SK-N-MC (cell line): ENCODE measurements at regions not wholly inside any gene's neighbourhood (a gene's known extent, or its start where the extent isn't known, plus 50 kb on each side); places are given as distances from the start of the nearest gene placed in this dataset.

ENCODE experiments used
- EZH2 ChIP-seq: fragments of 200-600 bp; sonication (generic); IDR thresholded peaks from one replicate; pipeline ENCODE4 v1.6.1; 2017; ENCODE audit warnings: antibody characterized with exemption
- FOXP2 ChIP-seq: optimal IDR thresholded peaks from 2 replicates; pipeline ENCODE3; 2011; ENCODE audit warnings: mild to moderate bottlenecking, moderate library complexity; ENCODE audit not compliant: insufficient read depth; ENCODE audit errors: extremely low read length, control extremely low read depth
- POLR2AphosphoS5 ChIP-seq: IDR thresholded peaks from 2 replicates; pipeline ENCODE4 v1.6.1; 2012; ENCODE audit warnings: mild to moderate bottlenecking, low read depth, low read length, borderline replicate concordance

DNA sequence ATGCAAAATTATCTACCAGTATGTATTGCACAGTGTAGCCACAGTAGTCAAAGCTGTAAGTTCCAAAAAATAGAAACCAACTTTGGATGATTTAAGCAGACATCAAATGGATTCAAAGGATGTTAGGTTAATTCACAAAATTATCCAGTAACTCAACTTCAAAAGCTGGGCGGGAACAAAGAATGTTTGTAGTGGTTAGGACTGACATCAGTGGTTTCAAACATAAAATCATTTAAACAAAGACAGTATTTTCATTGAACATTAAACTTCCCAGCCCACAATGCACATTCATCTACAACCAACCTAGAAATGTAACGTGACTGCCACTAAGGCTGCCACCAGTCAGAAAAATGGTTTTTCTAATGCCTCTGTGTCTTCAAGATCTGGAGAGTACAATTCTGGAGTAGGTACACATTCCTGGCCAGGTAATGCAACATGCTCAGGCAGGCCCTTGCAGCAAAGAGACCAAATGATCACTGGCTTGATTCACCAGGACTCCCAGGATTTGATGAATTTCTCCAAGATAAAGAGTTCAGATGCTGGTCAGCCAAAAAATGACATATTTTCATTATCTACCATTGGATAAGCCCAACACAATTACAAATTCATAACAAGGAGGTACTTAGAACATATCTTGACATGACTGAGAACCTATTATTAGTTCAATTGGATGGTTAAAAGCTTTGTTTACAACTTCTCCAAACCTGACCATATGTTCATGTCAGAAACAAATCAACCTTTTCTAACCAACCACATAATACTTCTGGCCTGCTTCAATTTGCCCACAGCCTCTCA is 189.8 kb upstream of the CNTN4 start:
- TF ChIP-seq EZH2 (no peak), POLR2AphosphoS5 (no peak), FOXP2 (no peak)
